IPS DF 4.7 (cell line): ENCODE measurements at regions not wholly inside any gene's neighbourhood (a gene's known extent, or its start where the extent isn't known, plus 50 kb on each side); places are given as distances from the start of the nearest gene placed in this dataset.
"Not testable (repeated sequence)": the region's sequence is repeated elsewhere in the genome, so short reads cannot be mapped to it uniquely, and the experiment has no call there.

Experiments used
- DNase-seq: peaks from one replicate; pipeline ENCODE4 v3.0.0-alpha.2; 2013; ENCODE audit warnings: low spot score; ENCODE audit errors: extremely low read depth

- not testable (repeated sequence) for DNase-seq
Observed at GRCh38 chr21:9041175-9041948, 1480.0 kb upstream of the TPTE start.

DNA sequence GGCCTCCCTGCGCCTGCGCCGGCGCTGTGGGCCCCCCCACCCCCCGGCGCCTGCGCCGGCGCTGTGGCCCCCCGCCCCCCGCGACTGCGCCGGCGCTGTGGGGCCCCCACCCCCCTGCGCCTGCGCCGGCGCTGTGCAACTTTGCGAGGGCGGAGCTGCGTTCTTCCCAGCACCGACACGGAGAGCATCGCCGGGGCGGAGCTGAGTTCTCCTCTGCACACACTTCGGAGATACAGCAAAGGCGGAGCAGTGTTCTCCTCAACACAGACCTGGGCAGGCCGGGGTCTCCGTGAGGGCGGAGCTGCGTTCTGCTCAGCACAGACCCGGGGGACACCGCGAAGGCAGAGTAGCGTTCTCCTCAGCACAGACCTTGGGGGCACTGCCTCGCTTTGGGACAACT is 1478.3 kb upstream of the TPTE start:
- not testable (repeated sequence) for DNase-seq

GRCh38 chr21:9046870-9047269 is 1474.5 kb upstream of the TPTE start:
- not testable (repeated sequence) for DNase-seq

GRCh38 chr21:9067515-9067914 is 1453.9 kb upstream of the TPTE start:
- not testable (repeated sequence) for DNase-seq

GRCh38 chr21:9068622-9069021 is 1452.8 kb upstream of the TPTE start:
- not testable (repeated sequence) for DNase-seq

DNA sequence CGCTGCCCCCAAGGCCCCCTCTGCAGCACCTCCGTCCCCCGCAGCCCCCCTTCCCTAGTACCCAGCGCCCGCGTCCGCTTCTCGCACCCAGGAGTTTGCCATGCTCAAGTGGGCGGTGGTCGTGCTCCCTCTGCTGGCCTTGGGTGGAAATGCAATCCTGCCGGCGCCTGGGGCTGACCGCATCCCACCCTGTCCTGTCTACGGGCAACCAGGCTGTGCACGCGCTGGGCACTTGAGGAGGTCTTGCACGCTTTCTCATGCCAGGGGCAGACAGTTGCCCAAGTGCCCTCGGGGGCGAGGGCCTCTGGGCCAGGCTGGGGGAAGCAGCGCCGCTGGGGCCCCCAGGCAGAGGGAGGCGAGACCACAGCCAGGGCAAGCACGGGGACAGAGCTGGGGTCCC is 1450.7 kb upstream of the TPTE start:
- not testable (repeated sequence) for DNase-seq

DNA sequence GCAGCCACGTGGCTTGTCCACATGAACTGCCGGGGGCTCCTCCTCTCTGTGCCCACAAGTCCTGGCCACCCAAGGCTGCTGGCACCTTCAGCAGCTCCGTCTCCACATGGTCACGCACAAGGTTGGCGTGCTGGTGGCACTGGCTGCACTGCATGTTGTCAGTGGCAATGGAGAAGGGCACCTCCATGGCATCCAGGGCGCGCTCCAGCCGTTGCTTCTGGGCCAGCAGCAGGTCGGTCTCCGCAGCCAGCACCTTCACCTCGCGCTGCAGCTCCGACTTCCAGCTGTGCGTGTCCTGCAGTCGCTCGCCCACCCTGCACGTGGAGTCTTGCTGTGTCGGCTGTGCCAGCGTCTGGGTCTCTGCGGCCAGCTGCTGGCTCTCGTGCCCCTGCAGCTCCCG is 1448.4 kb upstream of the TPTE start:
- DNase-seq, result not testable (repeated sequence)

DNA sequence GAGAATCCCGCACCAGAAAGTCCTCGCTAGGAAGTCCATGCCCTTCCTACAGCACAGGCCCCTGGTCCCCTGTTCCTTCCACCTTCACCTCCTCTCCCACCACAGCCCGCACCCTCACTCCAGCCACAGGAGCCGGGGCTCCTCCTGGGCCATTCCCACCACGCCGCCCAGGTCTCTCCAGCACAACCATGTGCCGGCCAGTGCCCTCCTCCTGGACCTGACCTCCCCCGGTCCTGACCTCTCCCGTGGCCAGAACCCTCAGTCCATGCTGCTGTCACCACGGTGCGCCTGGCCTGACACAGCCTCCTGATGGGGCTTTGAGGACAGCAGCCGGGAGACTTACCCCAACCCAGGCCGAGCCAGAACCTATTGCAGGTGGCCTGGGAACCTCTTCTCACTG is 1446.6 kb upstream of the TPTE start:
- DNase-seq, result not testable (repeated sequence)

- not testable (repeated sequence) for DNase-seq
Observed at GRCh38 chr21:9083091-9083826, 1438.1 kb upstream of the TPTE start.

GRCh38 chr21:9086299-9086698 is 1435.1 kb upstream of the TPTE start:
- not testable (repeated sequence) for DNase-seq

GRCh38 chr21:9087816-9088215 is 1433.6 kb upstream of the TPTE start:
- not testable (repeated sequence) for DNase-seq

- not testable (repeated sequence) for DNase-seq
Observed at GRCh38 chr21:9129741-9130140, 1391.6 kb upstream of the TPTE start.

GRCh38 chr21:9130817-9131216 is 1390.6 kb upstream of the TPTE start:
- not testable (repeated sequence) for DNase-seq
